ENCODE measurements at regions not wholly inside any gene's neighbourhood (a gene's known extent, or its start where the extent isn't known, plus 50 kb on each side); places are given as distances from the start of the nearest gene placed in this dataset.

DNA sequence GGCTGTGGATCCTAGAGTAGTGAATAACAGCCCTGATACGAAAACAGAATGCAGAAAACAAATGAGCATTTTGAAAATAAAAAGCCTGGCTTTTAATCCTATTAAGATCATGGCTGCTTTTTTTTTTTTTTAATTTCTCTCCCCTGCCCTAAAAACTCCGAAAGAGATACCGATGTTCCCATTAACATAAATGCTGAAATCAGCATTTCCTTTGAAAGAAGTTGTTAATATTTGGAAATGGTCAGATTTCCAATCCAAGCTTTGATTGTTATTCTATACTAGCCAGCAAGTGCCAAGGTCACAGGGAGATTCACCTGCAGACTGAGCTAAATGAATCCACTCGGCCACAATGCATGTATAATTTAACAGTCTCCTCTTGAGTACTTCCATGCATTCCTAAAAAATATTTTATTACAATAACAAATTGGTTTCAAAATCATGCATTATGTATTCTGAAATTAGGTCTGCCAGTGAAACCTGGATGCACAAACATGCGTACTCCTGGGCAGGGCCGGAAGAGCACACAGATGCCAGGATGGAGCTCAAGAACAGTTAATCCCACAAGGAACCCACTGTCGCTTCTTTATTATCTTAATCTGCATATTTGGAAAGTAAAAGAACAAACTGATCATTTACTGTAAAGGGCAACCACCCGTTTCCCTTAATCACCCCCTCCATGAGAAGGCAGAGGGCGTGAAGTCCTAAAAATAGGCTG, 521.5 kb upstream of the ZFHX3 start:
- no peaks in the 10 kb centered on the region for H3K27me3 ChIP-seq
- no peaks in the 10 kb centered on the region for H3K9me3 ChIP-seq (replicated peaks)
- no peaks in the 10 kb centered on the region; the same call in 1 of the 2 replicates for H3K4me1 ChIP-seq
- no peak for DNase-seq
- no peak overlapping the region for H3K4me3 ChIP-seq
- H3K36me3 ChIP-seq: no peaks in the 10 kb centered on the region
- H3K27ac ChIP-seq: no peak overlapping the region

DNA sequence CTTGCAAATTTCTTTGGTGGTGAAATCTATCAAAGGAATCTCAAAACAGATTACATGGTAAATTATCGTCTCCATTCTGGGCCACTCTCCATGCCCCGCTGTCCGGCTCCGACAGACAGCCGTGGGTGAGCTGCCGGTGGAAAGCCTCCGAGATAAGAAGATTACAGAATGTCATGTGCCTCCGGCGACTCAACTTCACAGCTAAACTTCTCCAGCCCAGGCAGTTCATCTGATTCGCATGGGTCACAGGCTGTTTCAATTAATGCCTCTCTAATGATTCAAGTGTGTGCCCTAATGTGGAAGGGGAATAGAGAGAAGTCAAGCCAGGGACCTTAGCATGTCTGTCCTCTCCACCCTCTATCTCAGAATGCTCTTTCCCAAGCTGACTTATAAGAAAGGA, 520.8 kb upstream of the ZFHX3 start:
- no peaks in the 10 kb centered on the region; the same call in 1 of the 2 replicates for H3K4me1 ChIP-seq
- H3K27me3 ChIP-seq: no peaks in the 10 kb centered on the region
- no peak overlapping the region for H3K27ac ChIP-seq
- DNase-seq: peak; percentile 9 to 13
- H3K9me3 ChIP-seq (replicated peaks): no peaks in the 10 kb centered on the region
- peak overlapping the region; percentile 3; the same call in 1 of the 2 replicates for H3K4me3 ChIP-seq
- no peaks in the 10 kb centered on the region for H3K36me3 ChIP-seq

GRCh38 chr16:73565925-73566324, 518.0 kb upstream of the ZFHX3 start:
- H3K4me1 ChIP-seq: no peaks in the 10 kb centered on the region; the same call in 1 of the 2 replicates
- H3K36me3 ChIP-seq: no peaks in the 10 kb centered on the region
- H3K9me3 ChIP-seq (replicated peaks): no peaks in the 10 kb centered on the region
- H3K27me3 ChIP-seq: no peaks in the 10 kb centered on the region
- H3K4me3 ChIP-seq: no peak overlapping the region
- no peak overlapping the region for H3K27ac ChIP-seq
- DNase-seq: no peak

DNA sequence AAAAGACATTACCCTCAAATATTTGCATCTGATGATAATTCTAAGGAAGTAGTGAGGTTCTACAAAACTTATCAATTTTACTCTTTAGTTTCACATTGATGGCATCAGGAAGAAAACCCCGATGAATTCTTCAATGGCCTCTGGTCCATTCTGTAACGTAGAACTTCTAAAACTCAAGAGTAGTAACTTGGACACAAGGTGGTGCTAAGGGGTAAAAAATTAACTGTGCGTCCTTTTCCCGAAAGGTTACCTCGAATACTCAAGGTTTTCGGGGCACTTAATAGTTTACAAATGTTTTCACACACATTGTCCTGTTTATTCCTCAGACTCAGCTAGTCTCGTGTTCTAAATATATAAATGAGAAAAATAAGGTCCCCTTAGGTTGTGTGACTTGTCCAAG, 517.3 kb upstream of the ZFHX3 start:
- Histone ChIP-seq H3K9me3 (replicated peaks) (no peaks in the 10 kb centered on the region), H3K4me1 (no peaks in the 10 kb centered on the region; the same call in 1 of the 2 replicates), H3K36me3 (no peaks in the 10 kb centered on the region), H3K27ac (no peak overlapping the region), H3K4me3 (no peak overlapping the region), H3K27me3 (no peaks in the 10 kb centered on the region)
- DNase-seq: peak in 1 of 2 experiments; percentile 40

DNA sequence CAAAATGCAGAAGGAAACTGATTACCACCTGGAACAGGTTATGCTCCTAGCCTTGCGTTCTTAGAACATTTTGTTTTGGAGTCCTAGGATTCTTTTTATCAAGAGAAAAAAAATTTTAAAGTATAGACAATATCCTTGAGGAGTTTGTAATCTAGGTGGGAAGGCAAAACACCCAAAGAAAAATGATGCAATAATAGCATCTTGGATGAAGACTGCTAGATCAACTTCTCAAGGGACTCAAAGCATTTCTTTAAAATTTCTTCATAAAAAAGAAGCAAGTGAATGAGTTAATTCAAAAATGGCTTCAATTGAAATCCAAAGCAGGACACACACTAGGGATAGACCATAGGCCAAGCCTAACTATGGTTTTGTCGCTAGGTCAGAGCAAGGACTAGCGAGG, 515.8 kb upstream of the ZFHX3 start:
- Histone ChIP-seq H3K4me3 (no peak overlapping the region), H3K4me1 (no peaks in the 10 kb centered on the region; the same call in 1 of the 2 replicates), H3K9me3 (replicated peaks) (no peaks in the 10 kb centered on the region), H3K36me3 (no peaks in the 10 kb centered on the region), H3K27me3 (no peaks in the 10 kb centered on the region), H3K27ac (no peak overlapping the region)
- no peak for DNase-seq

DNA sequence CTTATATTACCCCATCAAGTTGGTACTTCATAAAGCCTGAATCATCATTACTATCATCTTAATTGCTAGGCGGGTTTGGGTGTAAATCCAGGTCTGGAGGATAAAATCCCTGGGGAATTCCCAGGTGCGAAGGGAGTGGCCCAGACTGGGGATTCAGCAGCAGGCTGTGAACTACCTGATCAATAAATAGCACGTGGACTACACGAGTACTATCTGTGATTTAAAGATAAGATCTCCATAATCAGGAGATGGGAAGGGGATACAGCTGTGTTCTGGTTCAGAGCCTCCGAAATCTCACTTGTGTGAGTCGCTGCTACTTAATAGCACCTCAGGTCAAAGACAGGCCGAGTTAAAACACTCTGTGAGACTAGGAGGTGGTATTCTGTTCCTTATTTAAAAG, 512.6 kb upstream of the ZFHX3 start:
- Histone ChIP-seq H3K27me3 (no peaks in the 10 kb centered on the region), H3K9me3 (replicated peaks) (no peaks in the 10 kb centered on the region), H3K4me3 (no peak overlapping the region), H3K36me3 (no peaks in the 10 kb centered on the region), H3K4me1 (no peaks in the 10 kb centered on the region), H3K27ac (no peak overlapping the region)
- DNase-seq: no peak

- Histone ChIP-seq H3K9me3 (replicated peaks) (no peaks in the 10 kb centered on the region), H3K27ac (no peak overlapping the region), H3K27me3 (no peaks in the 10 kb centered on the region), H3K36me3 (no peaks in the 10 kb centered on the region), H3K4me3 (no peak overlapping the region), H3K4me1 (no peaks in the 10 kb centered on the region)
- no peak for DNase-seq
These were observed 510.3 kb upstream of the ZFHX3 start for GRCh38 chr16:73558219-73558618.

DNA sequence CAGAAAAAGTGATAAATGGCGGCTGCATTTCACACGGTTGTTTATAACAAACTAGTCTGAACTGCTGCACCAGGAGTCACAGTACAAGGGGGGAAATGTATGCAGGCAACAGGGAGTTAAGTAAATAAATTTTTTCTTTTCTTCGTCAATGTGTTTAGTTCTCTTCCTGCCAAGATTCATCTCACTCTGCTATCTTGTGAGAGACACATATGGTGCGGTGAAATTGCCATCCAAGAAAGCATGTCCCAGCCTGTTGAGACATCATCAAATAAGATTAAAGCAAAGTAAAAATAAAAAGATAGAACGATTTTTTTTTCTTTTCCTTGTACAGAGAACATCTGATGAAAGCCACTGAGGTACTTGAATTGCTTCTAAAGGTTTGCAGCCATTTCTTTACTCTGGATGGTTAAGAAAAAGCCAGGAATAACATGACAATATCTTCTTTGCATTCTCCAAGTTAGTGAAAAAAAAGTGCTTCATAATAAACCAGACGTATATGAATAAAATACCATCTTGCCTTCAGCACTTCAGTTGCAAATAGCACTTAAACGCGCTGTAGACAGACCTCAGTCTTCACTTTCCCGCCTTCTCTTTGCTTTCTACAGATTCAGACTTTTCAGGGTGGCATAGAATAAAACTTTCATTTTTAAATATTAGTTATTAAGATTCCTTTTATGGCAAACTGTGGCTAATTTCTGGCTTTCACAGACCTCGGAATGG, 506.2 kb upstream of the ZFHX3 start:
- Histone ChIP-seq H3K4me3 (no peak overlapping the region), H3K36me3 (no peaks in the 10 kb centered on the region)
- no peak for DNase-seq

DNA sequence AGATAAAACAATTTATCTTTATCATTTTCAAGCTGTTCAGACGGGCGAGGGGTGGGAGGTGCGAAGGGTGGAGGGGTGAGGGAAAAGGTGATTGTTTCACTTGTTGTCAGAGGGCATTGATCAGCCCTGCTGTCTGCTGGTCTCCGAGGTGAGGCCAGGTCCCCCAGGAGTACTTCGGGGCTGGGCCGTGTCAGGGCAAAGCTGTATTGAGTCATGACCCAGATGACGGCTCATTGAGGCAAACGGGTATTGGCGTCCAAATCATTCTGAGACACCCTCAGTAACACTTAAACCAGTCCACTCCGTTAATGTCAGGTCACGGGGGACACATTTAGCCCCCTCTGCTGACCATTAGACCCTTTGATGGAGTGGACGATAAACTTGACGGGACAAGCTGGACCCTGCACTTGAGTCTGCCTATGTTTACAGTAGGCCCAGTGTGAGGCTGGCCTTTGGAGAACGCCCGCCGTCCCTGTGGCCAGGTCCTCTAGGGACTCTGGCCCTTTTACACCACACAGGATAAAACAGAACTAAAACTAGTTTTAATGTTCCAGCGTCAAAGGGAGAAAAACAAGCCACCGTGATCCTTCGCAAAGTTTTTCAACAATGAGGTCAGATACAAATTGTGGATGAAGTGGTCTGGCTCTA, 502.2 kb upstream of the ZFHX3 start:
- no peaks in the 10 kb centered on the region for H3K27me3 ChIP-seq
- no peak overlapping the region for H3K4me3 ChIP-seq

More for the DNA sequence above, 506.2 kb upstream of the ZFHX3 start:
- Histone ChIP-seq H3K9me3 (replicated peaks) (no peaks in the 10 kb centered on the region), H3K4me1 (no peaks in the 10 kb centered on the region), H3K27me3 (no peaks in the 10 kb centered on the region), H3K27ac (no peak overlapping the region)

GRCh38 chr16:73547552-73548403, 499.9 kb upstream of the ZFHX3 start:
- no peaks in the 10 kb centered on the region for H3K36me3 ChIP-seq
- no peak overlapping the region for H3K27ac ChIP-seq
- no peaks in the 10 kb centered on the region for H3K4me1 ChIP-seq
- peak overlapping the region; percentile 15 for H3K4me3 ChIP-seq
- no peaks in the 10 kb centered on the region for H3K9me3 ChIP-seq (replicated peaks)
- no peaks in the 10 kb centered on the region for H3K27me3 ChIP-seq
- DNase-seq: no peak

More for the DNA sequence above, 502.2 kb upstream of the ZFHX3 start:
- H3K27ac ChIP-seq: no peak overlapping the region
- H3K4me1 ChIP-seq: no peaks in the 10 kb centered on the region
- DNase-seq: no peak
- no peaks in the 10 kb centered on the region for H3K36me3 ChIP-seq
- no peaks in the 10 kb centered on the region for H3K9me3 ChIP-seq (replicated peaks)

GRCh38 chr16:73546341-73546845, 498.5 kb upstream of the ZFHX3 start:
- no peaks in the 10 kb centered on the region for H3K9me3 ChIP-seq (replicated peaks)
- no peak overlapping the region for H3K27ac ChIP-seq
- no peaks in the 10 kb centered on the region for H3K4me1 ChIP-seq
- no peak for DNase-seq
- no peak overlapping the region for H3K4me3 ChIP-seq
- H3K36me3 ChIP-seq: no peaks in the 10 kb centered on the region
- no peaks in the 10 kb centered on the region for H3K27me3 ChIP-seq

- Histone ChIP-seq H3K4me3 (no peak overlapping the region), H3K27ac (no peak overlapping the region), H3K27me3 (no peaks in the 10 kb centered on the region), H3K9me3 (replicated peaks) (no peaks in the 10 kb centered on the region), H3K4me1 (no peaks in the 10 kb centered on the region), H3K36me3 (no peaks in the 10 kb centered on the region)
- DNase-seq: no peak
These were observed 497.8 kb upstream of the ZFHX3 start for GRCh38 chr16:73545755-73546154.

DNA sequence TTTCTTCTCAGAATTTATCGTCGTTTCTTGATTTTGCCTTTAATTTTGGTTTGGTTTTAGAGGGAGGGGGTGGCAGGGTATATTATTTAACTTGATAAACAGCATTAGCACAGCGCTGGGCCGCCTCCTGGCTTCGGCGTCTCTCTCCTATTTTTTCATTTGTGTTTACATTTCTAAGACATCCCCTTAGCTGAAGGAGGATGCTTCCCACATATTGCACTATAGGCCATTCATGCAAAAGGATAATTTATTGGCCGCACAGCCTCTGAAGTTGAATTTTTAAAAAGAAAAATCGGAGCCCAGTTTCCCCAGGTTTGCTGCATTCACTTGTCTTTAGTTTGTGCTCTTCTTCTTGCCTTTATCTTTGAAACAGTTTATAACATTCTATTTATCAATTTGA, 497.4 kb upstream of the ZFHX3 start:
- no peak for DNase-seq
- Histone ChIP-seq H3K4me3 (no peak overlapping the region), H3K27ac (no peak overlapping the region), H3K27me3 (no peaks in the 10 kb centered on the region), H3K4me1 (no peaks in the 10 kb centered on the region), H3K36me3 (no peaks in the 10 kb centered on the region), H3K9me3 (replicated peaks) (no peaks in the 10 kb centered on the region)

- Histone ChIP-seq H3K4me1 (no peaks in the 10 kb centered on the region), H3K27me3 (no peaks in the 10 kb centered on the region), H3K36me3 (no peaks in the 10 kb centered on the region), H3K9me3 (replicated peaks) (no peaks in the 10 kb centered on the region), H3K4me3 (no peak overlapping the region), H3K27ac (no peak overlapping the region)
- no peak for DNase-seq
These were observed 496.9 kb upstream of the ZFHX3 start for GRCh38 chr16:73544826-73545225.

Data from SJCRH30 (cell line).